IMR-90 (cell line): ENCODE measurements at regions not wholly inside any gene's neighbourhood (a gene's known extent, or its start where the extent isn't known, plus 50 kb on each side); places are given as distances from the start of the nearest gene placed in this dataset.
A peak's percentile ranks its signal among the peaks of the same experiment; 100 is the strongest.

ENCODE experiments used
- ATAC-seq: fragments of 200-7000 bp; cut with Tn5 transposase; 2 replicates; pipeline ENCODE4 v1.9.1; 2020; ENCODE audit warnings: low read depth, mild to moderate bottlenecking, moderate library complexity
- BruUV-seq: library from RNA; stranded (reverse); fragments of 400-500 nt; replicated peaks from 2 replicates; lab custom pipeline; 2021; lab: Mats Ljungman, UMichigan
- CTCF ChIA-PET: fragments of 300-600 bp; formaldehyde crosslinking; extraction: SDS; loops from one replicate; lab custom pipeline; 2021; ENCODE audit warnings: antibody characterized with exemption; lab: Yijun Ruan, JAX
- POLR2A ChIA-PET: fragments of 300-600 bp; sonication (Branson Sonifier 250); formaldehyde crosslinking; loops from one replicate; lab custom pipeline; 2022; ENCODE audit warnings: antibody characterized with exemption; ENCODE audit not compliant: unreplicated experiment; lab: Charles Lee
- DNase-seq: peaks from one replicate; pipeline ENCODE4 v3.0.0; 2013
- H2AFZ ChIP-seq: replicated peaks from 2 replicates; pipeline ENCODE3; 2013; ENCODE audit warnings: low read length, mild to moderate bottlenecking; ENCODE audit not compliant: poor library complexity
- H2AK5ac ChIP-seq: 2 replicates; pipeline ENCODE4 v1.6.1; 2013; ENCODE audit warnings: low read depth, low read length, inconsistent platforms
- H2AK9ac ChIP-seq: replicated peaks from 2 replicates; pipeline ENCODE3; 2013; ENCODE audit warnings: mild to moderate bottlenecking, low read depth, low read length, moderate library complexity; ENCODE audit not compliant: poor library complexity
- H2BK120ac ChIP-seq: 2 replicates; pipeline ENCODE4 v1.6.1; 2013; ENCODE audit warnings: low read depth, low read length, inconsistent platforms
- H2BK15ac ChIP-seq: 3 replicates; pipeline ENCODE4 v1.6.1; 2013; ENCODE audit warnings: low read depth, low read length, inconsistent platforms
- H2BK20ac ChIP-seq: 2 replicates; pipeline ENCODE4 v1.6.1; 2013; ENCODE audit warnings: low read depth, mild to moderate bottlenecking, inconsistent platforms, low read length, moderate library complexity
- H2BK5ac ChIP-seq: 2 replicates; pipeline ENCODE4 v1.6.1; 2013; ENCODE audit warnings: mild to moderate bottlenecking, low read depth, low read length, inconsistent platforms; ENCODE audit not compliant: poor library complexity, severe bottlenecking
- H3K14ac ChIP-seq: replicated peaks from 2 replicates; pipeline ENCODE4 v1.6.1; 2013; ENCODE audit warnings: low read depth, low read length, inconsistent platforms
- H3K18ac ChIP-seq: 2 replicates; pipeline ENCODE4 v1.6.1; 2013; ENCODE audit warnings: low read depth, low read length, control low read depth
- H3K23ac ChIP-seq: 2 replicates; pipeline ENCODE4 v1.6.1; 2013; ENCODE audit warnings: low read depth, low read length, inconsistent platforms
- H3K27ac ChIP-seq: 2 replicates; pipeline ENCODE4 v1.5.1; 2013; ENCODE audit warnings: mild to moderate bottlenecking, control low read depth, low read length; ENCODE audit not compliant: insufficient read depth
- H3K27me3 ChIP-seq: 2 replicates; pipeline ENCODE4 v1.6.1; 2013; ENCODE audit warnings: low read length; ENCODE audit not compliant: control insufficient read depth, insufficient read depth
- H3K36me3 ChIP-seq: 2 replicates; pipeline ENCODE4 v1.6.1; 2013; ENCODE audit warnings: low read length, mixed read lengths; ENCODE audit not compliant: control insufficient read depth, insufficient read depth
- H3K4ac ChIP-seq: 2 replicates; pipeline ENCODE4 v1.6.1; 2013; ENCODE audit warnings: low read depth, low read length, inconsistent platforms
- H3K4me1 ChIP-seq: 2 replicates; pipeline ENCODE4 v1.6.1; 2013; ENCODE audit warnings: low read length, mixed read lengths; ENCODE audit not compliant: control insufficient read depth, insufficient read depth
- H3K4me2 ChIP-seq: 2 replicates; pipeline ENCODE4 v1.6.1; 2013; ENCODE audit warnings: low read depth, mild to moderate bottlenecking, control low read depth, low read length, moderate library complexity
- H3K4me3 ChIP-seq: 2 replicates; pipeline ENCODE4 v1.5.1; 2013; ENCODE audit warnings: low read depth, mild to moderate bottlenecking, control low read depth, low read length, moderate library complexity; ENCODE audit not compliant: insufficient read depth
- H3K56ac ChIP-seq: 2 replicates; pipeline ENCODE4 v1.6.1; 2013; ENCODE audit warnings: low read length, inconsistent platforms; ENCODE audit not compliant: insufficient read depth; ENCODE audit errors: extremely low read depth
- H3K79me1 ChIP-seq, 2 experiments: 2 replicates each; pipeline ENCODE4 v1.6.1; 2013; ENCODE audit warnings: low read length in 2 of 2, inconsistent platforms in 1 of 2, low read depth in 1 of 2
- H3K9ac ChIP-seq: 2 replicates; pipeline ENCODE4 v1.6.1; 2013; ENCODE audit warnings: low read depth, low read length, control low read depth
- H3K9me1 ChIP-seq: 2 replicates; pipeline ENCODE4 v1.6.1; 2013; ENCODE audit warnings: low read length, inconsistent platforms; ENCODE audit not compliant: insufficient read depth
- H3K9me3 ChIP-seq: 2 replicates; pipeline ENCODE4 v1.6.1; 2013; ENCODE audit warnings: low read length; ENCODE audit not compliant: control insufficient read depth, insufficient read depth
- H4K20me1 ChIP-seq: 2 replicates; pipeline ENCODE4 v1.6.1; 2013; ENCODE audit warnings: low read length, inconsistent platforms; ENCODE audit not compliant: insufficient read depth
- H4K5ac ChIP-seq: 2 replicates; pipeline ENCODE4 v1.6.1; 2013; ENCODE audit warnings: mild to moderate bottlenecking, low read depth, low read length, control low read depth
- H4K8ac ChIP-seq, 2 experiments: 2 replicates each; pipeline ENCODE4 v1.6.1; 2013; ENCODE audit warnings: low read depth in 2 of 2, low read length in 2 of 2, control low read depth in 1 of 2, inconsistent platforms in 1 of 2
- H4K91ac ChIP-seq: 2 replicates; pipeline ENCODE4 v1.6.1; 2013; ENCODE audit warnings: low read depth, low read length, inconsistent platforms; ENCODE audit not compliant: insufficient read depth
- FOS ChIP-seq: fragments of 150-350 bp; IDR thresholded peaks from 2 replicates; pipeline ENCODE4 v1.6.1; 2016; ENCODE audit warnings: low read depth, low read length
- SMC3 ChIP-seq: fragments of 150-350 bp; IDR thresholded peaks from 2 replicates; pipeline ENCODE4 v1.6.1; 2016; ENCODE audit warnings: low read depth, mild to moderate bottlenecking, antibody characterized with exemption, low read length, moderate library complexity
- WGBS, 2 experiments: methylation state at CpG; one replicate each; pipeline versions ENCODE4 v1.1.5 to v1.1.7; 2013; ENCODE audit warnings: missing lambda C conversion rate in 2 of 2; ENCODE audit not compliant: insufficient read length in 1 of 2; ENCODE audit errors: extremely low coverage in 2 of 2; 5-methylcytosine and 5-hydroxymethylcytosine counted together
- dilution Hi-C: fragments of 300-500 bp; cut with HindIII; formaldehyde crosslinking; loops from one replicate; pipeline ENCODE4 v1.14.3; 2018; ENCODE audit warnings: low sequenced_read_pairs; ENCODE audit not compliant: unreplicated experiment
- in situ Hi-C: fragments of 300-500 bp; cut with MboI; formaldehyde crosslinking; loops from 3 replicates; pipeline ENCODE4 v1.14.3; 2019; ENCODE audit warnings: low sequenced_read_pairs, inconsistent platforms, mixed read lengths
- intact Hi-C: fragments of 100-400 bp; cut with micrococcal nuclease; formaldehyde crosslinking; loops from 2 replicates; pipeline ENCODE4 v1.10.0; 2022
- TF ChIP-seq, protein P1 (sequence below): fragments of 150-350 bp; IDR thresholded peaks from 2 replicates; pipeline ENCODE4 v1.6.1; 2017; ENCODE audit warnings: mild to moderate bottlenecking, antibody characterized with exemption, low read length, low read depth

DNA sequence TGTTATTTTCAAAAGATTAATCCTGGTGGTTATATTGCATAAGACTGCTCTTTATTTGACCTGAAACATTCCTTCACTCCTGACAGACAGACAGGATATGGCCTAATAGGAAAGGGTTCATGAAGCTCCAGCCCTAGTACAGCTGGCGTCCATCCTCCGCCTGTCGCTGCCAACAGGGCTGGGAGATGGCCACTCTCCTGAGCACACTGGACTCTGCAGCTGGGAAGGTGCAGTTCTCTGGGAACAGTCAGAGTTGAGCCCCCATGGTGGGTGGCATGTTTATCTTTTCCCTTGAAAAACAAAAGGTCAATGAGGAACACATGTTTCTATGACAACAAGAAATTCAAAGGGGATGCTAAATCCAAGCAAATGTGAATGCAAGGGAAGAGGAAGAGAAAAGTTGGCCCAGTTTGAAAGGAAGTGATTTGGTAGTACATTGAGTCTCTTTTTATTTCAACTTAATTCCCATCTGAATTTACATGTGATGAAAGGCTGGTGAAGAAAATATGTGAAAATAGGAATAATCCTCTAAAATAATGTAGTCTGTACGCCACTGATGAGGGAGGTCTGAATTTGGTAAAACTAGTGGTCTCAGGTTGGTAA is 89.9 kb upstream of the DCN start:
- Histone ChIP-seq H3K4me1 (peaks cover 12% of the 10 kb centered on the region), H3K36me3 (no peaks in the 10 kb centered on the region), H3K14ac (0 out of 2 replicates have a peak overlapping the region, but pooled peaks have one; percentile 23), H2BK15ac (peak overlapping the region; percentile 78; the same call in 2 of the 3 replicates), H3K56ac (no peak overlapping the region), H4K8ac (peak overlapping the region in 1 of 2 experiments; percentile 32; a peak in 1 of 4 replicates), H4K20me1 (no peaks in the 10 kb centered on the region), H4K5ac (peak overlapping the region; percentile 6), H3K79me1 (no peaks in the 10 kb centered on the region), H2BK5ac (no peak overlapping the region), H3K9me3 (no peaks in the 10 kb centered on the region), H3K27me3 (no peaks in the 10 kb centered on the region), H3K4me3 (no peak overlapping the region), H3K23ac (no peak overlapping the region), H3K4me2 (no peak overlapping the region), H4K91ac (0 out of 2 replicates have a peak overlapping the region, but pooled peaks have one; percentile 23), H2AFZ (no peak overlapping the region), H3K18ac (peak overlapping the region; percentile 42; the same call in 1 of the 2 replicates), H2AK9ac (no peak overlapping the region), H2AK5ac (no peak overlapping the region), H2BK120ac (peak overlapping the region; percentile 62), H2BK20ac (peak overlapping the region; percentile 65), H3K9ac (no peak overlapping the region), H3K4ac (peak overlapping the region; percentile 44; the same call in 1 of the 2 replicates), H3K27ac (peak overlapping the region; percentile 29; the same call in 1 of the 2 replicates), H3K9me1 (no peaks in the 10 kb centered on the region)
- in situ Hi-C loops, result no loop called here
- ATAC-seq (no peak), DNase-seq (no peak)
- BruUV-seq, result no TSS peak
- 90% methylated on average over 3 of the region's 4 CpGs; no CpG with 5 or more reads in 1 of the 2 experiments for WGBS, 2 experiments
- ChIA-PET POLR2A (no interaction called here), CTCF (no interaction called here)
- dilution Hi-C loops, result no loop called here
- intact Hi-C loops, result no loop called here
- TF ChIP-seq SMC3 (no peak), FOS (no peak)
- TF ChIP-seq, protein P1, sequence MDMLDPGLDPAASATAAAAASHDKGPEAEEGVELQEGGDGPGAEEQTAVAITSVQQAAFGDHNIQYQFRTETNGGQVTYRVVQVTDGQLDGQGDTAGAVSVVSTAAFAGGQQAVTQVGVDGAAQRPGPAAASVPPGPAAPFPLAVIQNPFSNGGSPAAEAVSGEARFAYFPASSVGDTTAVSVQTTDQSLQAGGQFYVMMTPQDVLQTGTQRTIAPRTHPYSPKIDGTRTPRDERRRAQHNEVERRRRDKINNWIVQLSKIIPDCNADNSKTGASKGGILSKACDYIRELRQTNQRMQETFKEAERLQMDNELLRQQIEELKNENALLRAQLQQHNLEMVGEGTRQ, result no peak
